NCI-H1048 (cell line): ENCODE measurements at regions not wholly inside any gene's neighbourhood (a gene's known extent, or its start where the extent isn't known, plus 50 kb on each side); places are given as distances from the start of the nearest gene placed in this dataset.
"Not testable (repeated sequence)": the region's sequence is repeated elsewhere in the genome, so short reads cannot be mapped to it uniquely, and the experiment has no call there.

Experiments
- DNase-seq: peaks from one replicate; lab custom pipeline; 2025; lab: John Stamatoyannopoulos, UW

GRCh38 chr4:85018983-85019382 is 52.5 kb upstream of the WDFY3 start:
- no peak for DNase-seq

- DNase-seq, result no peak
Measured at GRCh38 chr4:85019411-85019810, 52.9 kb upstream of the WDFY3 start.

DNA sequence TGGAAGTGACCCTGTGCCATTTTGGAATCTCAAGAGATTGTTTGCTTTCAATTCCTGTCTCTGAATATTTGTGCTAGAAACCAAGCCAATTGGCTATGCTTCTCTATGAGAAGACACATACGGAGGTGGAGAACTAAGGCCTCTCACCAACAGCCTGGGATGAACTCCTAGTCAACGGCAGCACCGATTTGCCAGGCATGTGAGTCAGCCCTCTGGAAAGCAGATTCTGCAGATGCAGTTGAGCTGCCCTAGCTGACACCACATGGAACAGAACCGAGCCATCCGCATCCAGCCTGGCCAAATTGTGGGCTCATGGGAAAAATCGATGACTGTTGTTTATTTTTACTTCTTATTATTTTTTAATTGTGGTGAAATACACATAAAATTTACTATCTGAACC is 58.2 kb upstream of the WDFY3 start:
- no peak for DNase-seq

DNA sequence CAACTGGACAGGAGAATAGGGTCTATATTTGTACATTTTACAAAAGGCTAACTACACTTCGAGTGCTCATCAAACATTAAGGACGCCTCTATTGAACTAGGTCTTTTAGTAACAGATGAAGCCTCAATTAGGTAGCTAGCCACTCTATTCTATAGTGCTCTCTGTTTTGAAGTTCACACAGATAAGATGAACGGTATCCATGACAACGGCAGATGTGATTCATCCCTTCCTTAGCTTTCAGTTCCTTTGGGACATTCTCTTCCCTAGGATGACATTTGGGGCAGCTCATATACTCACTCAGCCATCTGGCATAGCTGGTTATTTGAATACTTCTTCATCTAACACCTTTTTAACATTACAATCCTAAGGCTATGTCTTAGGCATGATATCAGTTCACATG is 62.4 kb upstream of the WDFY3 start:
- DNase-seq, result no peak

DNA sequence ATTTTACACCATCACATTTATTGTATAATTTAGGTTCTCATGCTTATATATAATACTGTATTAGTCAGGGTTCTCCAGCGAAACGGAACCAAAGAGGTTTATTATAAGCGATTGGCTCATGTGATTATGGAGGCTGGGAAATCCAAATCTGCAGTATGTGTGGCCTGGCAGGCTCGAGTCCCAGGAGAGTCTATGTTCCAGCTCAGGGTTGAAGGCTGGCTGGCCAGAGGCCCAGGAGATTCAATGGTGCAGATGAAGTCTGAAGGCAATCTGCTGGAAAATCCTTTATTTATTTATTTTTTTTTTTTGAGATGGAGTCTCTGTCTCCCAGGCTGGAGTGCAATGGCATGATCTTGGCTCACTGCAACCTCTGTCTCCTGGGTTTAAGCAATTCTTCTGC is 63.0 kb upstream of the WDFY3 start:
- DNase-seq, result no peak

- no peak for DNase-seq
Measured at GRCh38 chr4:85030156-85030555, 63.7 kb upstream of the WDFY3 start.

DNA sequence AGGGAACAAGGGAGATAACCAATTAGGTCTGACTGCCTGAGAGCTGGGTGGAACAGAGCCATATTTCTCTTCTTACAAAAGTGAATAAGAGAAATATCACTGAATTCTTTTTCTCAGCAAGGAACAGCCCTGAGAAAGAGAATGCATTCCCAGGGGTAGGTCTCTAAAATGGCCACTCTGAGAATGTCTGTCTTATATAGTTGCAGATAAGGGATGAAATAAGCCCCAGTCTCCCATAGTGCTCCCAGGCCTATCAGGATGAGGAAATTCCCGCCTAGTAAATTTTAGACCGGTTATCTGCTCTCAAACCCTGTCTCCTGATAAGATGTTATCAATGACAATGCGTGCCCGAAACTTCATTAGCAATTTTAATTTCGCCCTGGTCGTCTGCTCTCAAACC is 67.3 kb upstream of the WDFY3 start:
- not testable (repeated sequence) for DNase-seq

DNA sequence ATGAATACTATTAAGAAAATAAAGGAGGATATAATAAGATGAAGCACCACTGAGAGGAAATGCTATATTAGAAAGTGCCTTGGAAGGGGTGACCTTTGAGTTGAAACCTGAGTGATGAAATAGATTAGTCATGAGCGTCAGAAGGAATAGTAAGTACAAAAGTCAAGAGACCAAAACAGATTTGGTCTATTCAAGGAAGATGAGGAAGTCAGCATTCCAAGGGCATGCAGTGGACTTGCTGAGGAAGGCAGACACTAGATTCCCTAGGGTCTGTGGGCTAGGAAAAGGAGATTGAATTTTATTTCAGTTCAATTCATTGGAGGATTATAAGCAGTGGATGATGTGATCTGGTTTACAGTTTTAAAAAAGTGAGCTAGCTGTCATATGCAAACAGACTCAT is 73.0 kb upstream of the WDFY3 start:
- DNase-seq, result no peak

GRCh38 chr4:85043812-85044496 is 77.5 kb upstream of the WDFY3 start:
- not testable (repeated sequence) for DNase-seq

DNA sequence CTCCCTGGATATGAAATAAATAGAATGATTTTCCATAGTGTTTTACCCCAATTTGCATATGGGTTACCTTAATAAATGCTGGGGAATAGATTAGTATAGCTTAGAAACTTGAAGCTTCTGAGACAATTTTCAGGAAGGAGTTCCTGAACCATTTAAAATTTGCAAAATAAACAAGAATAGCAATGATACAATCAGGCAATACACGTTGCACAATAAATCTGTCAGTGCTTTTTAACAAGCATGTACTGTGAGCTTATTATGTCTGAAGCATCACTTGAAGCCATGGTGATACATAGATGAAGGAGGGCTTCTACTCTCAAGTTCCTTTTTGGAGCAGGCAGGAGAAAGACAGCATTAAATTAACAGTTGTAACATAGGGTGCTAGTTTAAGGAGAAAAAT is 84.2 kb upstream of the WDFY3 start:
- no peak for DNase-seq

GRCh38 chr4:85051526-85051925 is 85.0 kb upstream of the WDFY3 start:
- no peak for DNase-seq

- DNase-seq, result not testable (repeated sequence)
Measured at GRCh38 chr4:85054925-85055324, 88.4 kb upstream of the WDFY3 start.

GRCh38 chr4:85058551-85058950 is 92.1 kb upstream of the WDFY3 start:
- DNase-seq, result no peak

- no peak for DNase-seq
Measured at GRCh38 chr4:85061974-85062373, 95.5 kb upstream of the WDFY3 start.

GRCh38 chr4:85062466-85062865 is 96.0 kb upstream of the WDFY3 start:
- no peak for DNase-seq

GRCh38 chr4:85067342-85067741 is 100.9 kb upstream of the WDFY3 start:
- DNase-seq, result no peak

DNA sequence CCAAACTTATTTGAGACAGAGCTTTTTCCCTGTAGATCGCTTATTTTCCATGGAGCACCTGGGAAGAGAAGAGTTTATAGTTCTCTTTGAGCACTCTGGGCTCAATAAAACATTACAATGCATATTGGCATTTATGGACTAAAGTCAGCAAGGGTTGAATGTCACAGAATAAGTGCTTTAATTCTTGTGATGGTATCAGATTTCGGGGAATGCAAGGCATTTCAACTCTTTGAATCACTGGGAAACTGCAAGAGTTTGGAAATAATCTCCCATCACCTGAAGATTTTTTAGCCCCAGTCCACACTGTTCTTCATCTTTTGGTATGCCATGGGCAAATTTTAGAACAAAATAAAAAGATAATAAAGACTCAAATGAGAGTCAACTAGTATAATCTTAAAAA is 111.5 kb upstream of the WDFY3 start:
- no peak for DNase-seq

- DNase-seq, result no peak
Measured at GRCh38 chr4:85081196-85081595, 114.7 kb upstream of the WDFY3 start.

- DNase-seq, result peak; percentile 32
Measured at GRCh38 chr4:85084371-85085094, 118.0 kb upstream of the WDFY3 start.

DNA sequence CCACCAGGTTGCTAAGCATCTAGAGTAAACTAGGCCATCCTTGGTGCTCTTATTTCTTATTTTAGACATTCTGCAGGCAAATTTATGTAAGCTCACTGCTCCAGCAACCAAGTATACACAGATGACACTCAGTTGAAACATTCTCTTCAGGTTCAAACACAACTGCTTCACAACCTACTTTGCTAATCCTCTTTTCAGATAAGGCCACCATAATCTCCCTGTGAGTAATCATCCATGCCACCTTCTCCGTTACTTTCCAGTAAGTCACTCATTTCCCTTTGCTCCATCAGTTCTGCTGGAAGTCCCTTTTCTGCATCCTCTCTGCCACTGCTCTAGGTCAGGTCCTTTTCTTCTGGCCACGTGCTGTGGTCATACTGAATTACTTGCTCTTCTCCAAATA is 120.2 kb upstream of the WDFY3 start:
- no peak for DNase-seq

GRCh38 chr4:85092536-85092935 is 126.0 kb upstream of the WDFY3 start:
- no peak for DNase-seq

- DNase-seq, result no peak
Measured at GRCh38 chr4:85092943-85093342, 126.5 kb upstream of the WDFY3 start.

GRCh38 chr4:85094735-85095134 is 128.2 kb upstream of the WDFY3 start:
- DNase-seq, result no peak

DNA sequence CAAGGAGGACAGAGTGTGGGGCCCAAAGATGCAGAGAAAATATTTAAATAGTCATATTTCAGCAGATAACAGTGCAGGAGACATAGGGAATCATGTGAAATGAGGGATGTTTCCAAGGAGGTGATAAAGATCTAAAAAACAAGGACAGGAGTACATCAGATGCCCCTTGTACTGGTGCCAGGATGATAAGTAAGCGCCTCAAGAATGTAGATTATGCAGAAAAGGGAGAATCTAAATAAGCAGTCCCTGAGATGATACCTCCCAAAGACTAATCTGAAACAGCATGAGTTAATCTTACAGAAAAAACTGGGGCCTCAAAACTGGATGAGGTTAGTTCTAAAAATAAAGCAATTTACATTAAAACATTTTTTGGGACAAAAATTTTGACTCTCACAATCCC is 136.1 kb upstream of the WDFY3 start:
- DNase-seq, result no peak
